ENCODE measurements at regions not wholly inside any gene's neighbourhood (a gene's known extent, or its start where the extent isn't known, plus 50 kb on each side); places are given as distances from the start of the nearest gene placed in this dataset.

GRCh38 chr7:25907731-25908130, 244.3 kb upstream of the NFE2L3 start:
- no peak for TF ChIP-seq POLR2AphosphoS5 (IDR thresholded peaks at IDR 0.05; ENCODE audit: low read depth, low read length)
- no peak for DNase-seq (ENCODE audit: insufficient read length, low spot score)
- no peak for FAIRE-seq

DNA sequence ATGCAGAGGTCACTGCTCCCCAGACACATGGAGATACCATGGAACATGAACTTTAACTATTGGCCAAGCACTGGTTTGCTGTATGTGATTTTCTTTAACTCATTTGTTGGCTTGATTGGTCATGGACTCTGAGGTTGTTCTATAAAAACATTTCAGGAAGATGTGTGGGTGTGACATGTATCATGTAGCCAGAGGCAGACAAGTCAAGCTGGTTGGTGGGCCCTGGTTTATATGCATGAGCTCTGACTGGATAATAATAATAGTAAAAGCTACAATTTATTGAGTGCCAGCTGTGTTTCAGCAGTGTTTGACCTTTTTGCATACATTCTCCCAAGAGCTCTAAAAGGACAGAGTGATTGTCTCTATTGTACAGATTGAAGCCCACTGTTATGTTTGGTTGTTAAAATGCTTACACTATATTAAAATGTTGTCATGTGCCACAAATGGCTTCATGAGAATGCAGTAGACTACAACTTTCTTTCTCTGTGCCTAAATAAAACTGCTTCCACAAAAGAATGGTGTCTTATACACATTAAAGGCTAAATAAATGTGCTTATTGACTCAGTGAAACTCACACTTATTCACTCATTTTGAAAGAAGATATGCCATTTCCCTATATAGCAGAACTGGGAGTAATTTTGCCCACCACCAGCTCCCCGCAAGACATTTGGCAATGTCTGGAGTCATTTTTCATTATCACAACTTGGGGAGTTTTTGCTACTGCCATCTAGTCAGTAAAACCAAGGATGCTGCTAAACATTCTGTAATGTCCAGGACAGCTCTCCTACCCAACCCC, 243.6 kb upstream of the NFE2L3 start:
- DNase-seq (ENCODE audit: insufficient read length, low spot score) (no peak), FAIRE-seq (peak; percentile 69)
- TF ChIP-seq POLR2A (IDR thresholded peaks at IDR 0.05; ENCODE audit: low read depth, low read length) (no peak), POU2F2 (IDR thresholded peaks at IDR 0.05; ENCODE audit: low read depth, low read length) (no peak), POLR2AphosphoS5 (IDR thresholded peaks at IDR 0.05; ENCODE audit: low read depth, low read length) (no peak), SPI1 (IDR thresholded peaks at IDR 0.05; ENCODE audit: low read depth, low read length) (no peak)

GRCh38 chr7:25911738-25912607, 240.0 kb upstream of the NFE2L3 start:
- TF ChIP-seq TAF1 (IDR thresholded peaks at IDR 0.05; ENCODE audit: low read depth, low read length) (no peak), POU2F2 (IDR thresholded peaks at IDR 0.05; ENCODE audit: low read depth, low read length) (no peak), PAX5 (IDR thresholded peaks at IDR 0.05; ENCODE audit: insufficient read depth, low read length, severe bottlenecking) (no peak), SPI1 (IDR thresholded peaks at IDR 0.05; ENCODE audit: low read depth, low read length) (no peak), POLR2A (IDR thresholded peaks at IDR 0.05; ENCODE audit: low read depth, low read length) (no peak), POLR2AphosphoS5 (IDR thresholded peaks at IDR 0.05; ENCODE audit: low read depth, low read length) (no peak)
- FAIRE-seq: no peak
- no peak for DNase-seq (ENCODE audit: insufficient read length, low spot score)

- no peak for DNase-seq (ENCODE audit: insufficient read length, low spot score)
- no peak for FAIRE-seq
- no peak for TF ChIP-seq POU2F2 (IDR thresholded peaks at IDR 0.05; ENCODE audit: low read depth, low read length)
- TF ChIP-seq POLR2A (IDR thresholded peaks at IDR 0.05; ENCODE audit: low read depth, low read length): no peak
- no peak for TF ChIP-seq PAX5 (IDR thresholded peaks at IDR 0.05; ENCODE audit: insufficient read depth, low read length, severe bottlenecking)
- TF ChIP-seq POLR2AphosphoS5 (IDR thresholded peaks at IDR 0.05; ENCODE audit: low read depth, low read length): no peak
- no peak for TF ChIP-seq TAF1 (IDR thresholded peaks at IDR 0.05; ENCODE audit: low read depth, low read length)
- no peak for TF ChIP-seq SPI1 (IDR thresholded peaks at IDR 0.05; ENCODE audit: low read depth, low read length)
These were observed 238.3 kb upstream of the NFE2L3 start for GRCh38 chr7:25913598-25914224.

- DNase-seq (ENCODE audit: insufficient read length, low spot score): no peak
- TF ChIP-seq TAF1 (IDR thresholded peaks at IDR 0.05; ENCODE audit: low read depth, low read length): no peak
- TF ChIP-seq SPI1 (IDR thresholded peaks at IDR 0.05; ENCODE audit: low read depth, low read length): no peak
- no peak for TF ChIP-seq POU2F2 (IDR thresholded peaks at IDR 0.05; ENCODE audit: low read depth, low read length)
- no peak for TF ChIP-seq PAX5 (IDR thresholded peaks at IDR 0.05; ENCODE audit: insufficient read depth, low read length, severe bottlenecking)
- no peak for TF ChIP-seq POLR2A (IDR thresholded peaks at IDR 0.05; ENCODE audit: low read depth, low read length)
- TF ChIP-seq POLR2AphosphoS5 (IDR thresholded peaks at IDR 0.05; ENCODE audit: low read depth, low read length): no peak
- no peak for FAIRE-seq
These were observed 233.3 kb upstream of the NFE2L3 start for GRCh38 chr7:25918731-25919130.

DNA sequence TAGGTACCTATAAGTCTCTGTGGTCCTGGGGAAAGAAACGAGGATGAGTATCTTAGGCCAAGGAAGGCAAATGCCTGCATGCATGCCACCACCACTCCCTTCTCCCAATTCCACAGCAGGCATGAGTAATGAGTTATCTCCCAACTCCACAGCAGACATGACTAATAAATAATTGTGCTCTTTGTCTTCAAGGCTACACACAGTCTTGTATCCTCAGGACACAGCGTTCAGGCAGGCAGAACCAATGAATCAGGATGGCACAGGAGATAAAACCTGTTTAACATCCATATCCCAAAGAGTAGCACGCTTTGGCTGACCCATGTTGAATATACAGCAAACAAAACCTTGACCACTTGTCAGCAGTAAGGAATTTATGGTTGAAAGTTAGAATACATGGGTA, 229.7 kb upstream of the NFE2L3 start:
- no peak for FAIRE-seq
- TF ChIP-seq TAF1 (IDR thresholded peaks at IDR 0.05; ENCODE audit: low read depth, low read length) (no peak), POU2F2 (IDR thresholded peaks at IDR 0.05; ENCODE audit: low read depth, low read length) (no peak), POLR2A (IDR thresholded peaks at IDR 0.05; ENCODE audit: low read depth, low read length) (no peak), SPI1 (IDR thresholded peaks at IDR 0.05; ENCODE audit: low read depth, low read length) (no peak), PAX5 (IDR thresholded peaks at IDR 0.05; ENCODE audit: insufficient read depth, low read length, severe bottlenecking) (no peak)
- no peak for DNase-seq (ENCODE audit: insufficient read length, low spot score)

DNA sequence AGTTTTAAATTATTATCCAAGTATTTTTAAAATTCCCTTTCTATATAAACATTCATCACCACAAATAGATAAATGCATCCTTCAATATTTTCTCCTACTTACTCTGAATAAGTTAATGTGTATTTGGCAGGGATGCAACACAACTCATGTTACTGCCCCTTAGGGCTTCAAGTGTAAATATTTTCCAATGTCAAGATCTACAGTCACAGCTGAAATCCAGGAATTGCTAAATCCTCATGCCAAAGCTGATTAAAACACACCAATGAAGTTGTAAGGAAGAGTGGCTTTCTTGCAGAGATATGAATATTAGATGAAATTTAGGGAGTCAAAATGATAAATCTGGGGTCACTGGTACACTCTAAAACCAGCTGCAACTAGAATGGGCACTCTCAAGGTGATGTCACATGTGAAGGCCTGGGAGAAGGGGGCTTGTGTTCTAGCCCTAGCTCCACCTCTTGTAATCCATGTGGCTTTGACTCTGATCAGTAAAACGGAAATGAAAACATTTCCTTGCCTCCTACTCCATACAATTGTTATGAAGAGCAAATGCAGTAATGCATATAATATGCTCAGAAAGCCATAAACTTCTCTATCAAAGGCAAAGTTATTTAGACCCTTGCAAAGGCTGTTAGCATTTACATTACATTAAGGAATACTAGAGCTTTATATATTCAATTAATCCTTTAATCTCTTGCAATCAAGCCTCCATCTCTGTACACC, 228.1 kb upstream of the NFE2L3 start:
- FAIRE-seq: no peak
- DNase-seq (ENCODE audit: insufficient read length, low spot score): no peak
- TF ChIP-seq POLR2A (IDR thresholded peaks at IDR 0.05; ENCODE audit: low read depth, low read length): no peak
- TF ChIP-seq TAF1 (IDR thresholded peaks at IDR 0.05; ENCODE audit: low read depth, low read length): no peak
- TF ChIP-seq SPI1 (IDR thresholded peaks at IDR 0.05; ENCODE audit: low read depth, low read length): no peak
- no peak for TF ChIP-seq POLR2AphosphoS5 (IDR thresholded peaks at IDR 0.05; ENCODE audit: low read depth, low read length)
- TF ChIP-seq PAX5 (IDR thresholded peaks at IDR 0.05; ENCODE audit: insufficient read depth, low read length, severe bottlenecking): no peak
- no peak for TF ChIP-seq POU2F2 (IDR thresholded peaks at IDR 0.05; ENCODE audit: low read depth, low read length)

DNA sequence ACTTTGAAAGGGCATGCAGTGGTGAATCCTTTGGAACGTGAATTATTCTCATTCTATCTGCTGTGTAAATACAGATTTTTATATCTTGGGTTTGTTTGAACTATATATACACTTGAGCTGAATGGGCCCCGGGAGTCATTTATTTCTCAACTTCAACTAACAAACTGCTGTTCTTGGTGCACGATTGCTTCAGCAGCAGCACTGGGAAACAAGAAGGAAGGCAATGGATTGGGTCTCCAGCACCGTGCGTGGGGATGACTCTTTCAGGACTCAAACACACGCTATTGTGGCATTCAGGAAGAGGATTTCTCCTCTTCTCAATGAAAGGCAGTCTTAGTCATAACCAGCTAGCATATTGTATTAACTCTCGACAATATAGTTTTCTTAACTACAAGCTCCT, 226.0 kb upstream of the NFE2L3 start:
- TF ChIP-seq POU2F2 (IDR thresholded peaks at IDR 0.05; ENCODE audit: low read depth, low read length) (no peak), SPI1 (IDR thresholded peaks at IDR 0.05; ENCODE audit: low read depth, low read length) (no peak), PAX5 (IDR thresholded peaks at IDR 0.05; ENCODE audit: insufficient read depth, low read length, severe bottlenecking) (no peak), TAF1 (IDR thresholded peaks at IDR 0.05; ENCODE audit: low read depth, low read length) (no peak), POLR2A (IDR thresholded peaks at IDR 0.05; ENCODE audit: low read depth, low read length) (no peak), POLR2AphosphoS5 (IDR thresholded peaks at IDR 0.05; ENCODE audit: low read depth, low read length) (no peak)
- DNase-seq (ENCODE audit: insufficient read length, low spot score): no peak
- no peak for FAIRE-seq

- FAIRE-seq (no peak), DNase-seq (ENCODE audit: insufficient read length, low spot score) (no peak)
- TF ChIP-seq TAF1 (IDR thresholded peaks at IDR 0.05; ENCODE audit: low read depth, low read length) (no peak), POLR2A (IDR thresholded peaks at IDR 0.05; ENCODE audit: low read depth, low read length) (no peak), SPI1 (IDR thresholded peaks at IDR 0.05; ENCODE audit: low read depth, low read length) (no peak), PAX5 (IDR thresholded peaks at IDR 0.05; ENCODE audit: insufficient read depth, low read length, severe bottlenecking) (no peak), POLR2AphosphoS5 (IDR thresholded peaks at IDR 0.05; ENCODE audit: low read depth, low read length) (no peak), POU2F2 (IDR thresholded peaks at IDR 0.05; ENCODE audit: low read depth, low read length) (no peak)
These were observed 225.5 kb upstream of the NFE2L3 start for GRCh38 chr7:25926451-25926850.
